T47D (cell line): ENCODE measurements at regions not wholly inside any gene's neighbourhood (a gene's known extent, or its start where the extent isn't known, plus 50 kb on each side); places are given as distances from the start of the nearest gene placed in this dataset.

Experiments used
- DNase-seq, 2 experiments: peaks; one replicate each; pipeline versions ENCODE4 v3.0.0 to v3.0.0-alpha.2; 2011 to 2012; ENCODE audit warnings: low read depth in 1 of 2, low spot score in 1 of 2
- JUND ChIP-seq: IDR thresholded peaks from 2 replicates; pipeline ENCODE4 v1.6.1; 2012; ENCODE audit warnings: low read depth
- in situ Hi-C: cut with HindIII; loops from 2 replicates; pipeline ENCODE4 v1.10.0; 2016; ENCODE audit warnings: low sequenced_read_pairs, low pct_unique_long_range_greater_than_20kb

DNA sequence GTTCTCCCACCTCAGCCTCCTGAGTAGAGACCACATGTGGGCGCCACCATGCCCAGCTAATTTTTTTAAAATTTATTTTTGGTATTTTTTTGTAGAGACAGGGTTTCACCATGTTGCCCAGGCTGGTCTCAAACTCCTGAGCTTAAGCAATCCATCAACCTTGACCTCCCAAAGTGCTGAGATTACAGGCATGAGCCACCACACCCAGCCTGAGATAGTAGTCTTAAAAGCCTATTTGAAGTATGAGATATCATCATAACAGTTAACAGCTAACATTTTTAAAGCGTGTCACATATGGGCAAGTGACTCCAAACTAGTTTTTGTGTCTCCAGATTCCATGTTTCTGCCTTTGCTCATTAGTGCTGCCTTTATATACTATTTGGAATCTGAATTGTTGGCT lies 74.6 kb upstream of the WSCD2 start:
- in situ Hi-C loops, result no loop called here
- no peak for TF ChIP-seq JUND
- no peak for DNase-seq

GRCh38 chr12:108055141-108055540 lies 73.9 kb upstream of the WSCD2 start:
- TF ChIP-seq JUND, result no peak
- no peak for DNase-seq
- in situ Hi-C loops, result no loop called here

GRCh38 chr12:108060067-108060466 lies 69.0 kb upstream of the WSCD2 start:
- in situ Hi-C loops, result no loop called here
- DNase-seq, result no peak
- TF ChIP-seq JUND, result no peak

DNA sequence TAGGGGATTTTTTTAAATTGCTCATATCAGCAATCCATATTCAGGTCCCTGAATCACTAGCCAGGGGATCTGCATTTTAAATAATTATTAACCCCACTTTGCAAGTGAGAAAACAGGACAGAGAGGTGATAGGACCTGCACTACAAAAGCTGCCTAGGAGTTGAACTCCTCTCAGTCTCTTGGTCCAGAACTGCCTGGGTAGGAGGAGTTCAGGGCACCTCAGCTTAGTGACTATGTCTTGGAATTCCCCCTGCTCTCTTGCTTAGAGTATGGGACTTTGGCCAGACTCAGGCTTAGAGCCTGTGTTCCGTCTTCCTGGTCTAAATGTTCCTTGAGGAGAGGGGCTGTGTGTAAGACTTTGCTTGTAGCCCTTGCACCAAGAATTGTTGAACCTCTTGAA lies 68.2 kb upstream of the WSCD2 start:
- TF ChIP-seq JUND, result no peak
- DNase-seq, result no peak
- in situ Hi-C loops, result no loop called here

DNA sequence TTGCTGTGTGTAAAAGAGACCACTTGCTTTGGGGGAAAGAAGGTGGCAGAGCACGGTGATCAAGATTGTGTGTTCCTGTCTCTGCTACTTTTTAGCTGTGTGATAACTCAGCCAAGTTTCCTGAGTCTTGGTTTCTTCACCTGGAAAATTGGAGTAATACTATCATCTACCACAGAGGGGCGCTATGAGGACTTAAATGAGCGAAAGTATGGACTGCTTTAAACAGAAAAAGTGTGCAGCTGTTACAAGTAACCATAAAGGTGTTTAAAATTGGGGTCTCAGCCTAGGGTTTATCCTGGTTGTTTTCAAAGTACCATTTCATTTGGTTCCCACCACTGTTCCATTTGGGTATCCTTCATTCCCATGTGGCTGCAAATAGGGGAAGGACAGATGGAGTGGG lies 65.9 kb upstream of the WSCD2 start:
- in situ Hi-C loops, result no loop called here

GRCh38 chr12:108065069-108065468 lies 64.0 kb upstream of the WSCD2 start:
- DNase-seq, result no peak
- in situ Hi-C loops, result no loop called here
- no peak for TF ChIP-seq JUND

More for the DNA sequence above, 65.9 kb upstream of the WSCD2 start:
- peak in 1 of 2 experiments; percentile 42 for DNase-seq
- no peak for TF ChIP-seq JUND

GRCh38 chr12:108066583-108067577 lies 62.2 kb upstream of the WSCD2 start:
- in situ Hi-C loops, result no loop called here
- TF ChIP-seq JUND, result no peak
- no peak for DNase-seq

DNA sequence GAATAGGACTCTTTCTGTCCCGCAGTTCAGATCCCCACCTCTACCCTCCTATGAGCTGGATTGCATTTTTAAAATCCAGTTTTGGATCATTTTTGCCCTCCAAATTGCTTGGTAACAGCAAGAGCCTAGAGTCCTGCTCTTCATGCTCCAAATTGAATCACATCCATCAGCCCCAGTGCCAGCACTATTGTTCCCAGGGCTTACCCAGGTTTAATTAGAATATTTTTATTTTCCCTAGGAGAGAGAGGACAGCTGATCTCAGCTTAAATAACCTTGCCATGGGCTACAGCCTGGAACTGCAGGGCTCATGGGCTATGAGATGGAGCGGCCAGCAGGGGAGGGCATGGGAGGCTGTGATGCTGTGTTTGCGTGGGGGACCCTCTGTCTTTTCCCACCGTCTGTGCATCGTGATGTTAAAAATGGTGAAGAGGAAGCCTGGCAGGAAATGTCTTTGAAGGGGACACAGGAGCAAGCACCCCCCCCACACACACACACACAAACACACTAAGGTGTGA lies 59.4 kb upstream of the WSCD2 start:
- in situ Hi-C loops, result no loop called here
- no peak for TF ChIP-seq JUND
- no peak for DNase-seq

DNA sequence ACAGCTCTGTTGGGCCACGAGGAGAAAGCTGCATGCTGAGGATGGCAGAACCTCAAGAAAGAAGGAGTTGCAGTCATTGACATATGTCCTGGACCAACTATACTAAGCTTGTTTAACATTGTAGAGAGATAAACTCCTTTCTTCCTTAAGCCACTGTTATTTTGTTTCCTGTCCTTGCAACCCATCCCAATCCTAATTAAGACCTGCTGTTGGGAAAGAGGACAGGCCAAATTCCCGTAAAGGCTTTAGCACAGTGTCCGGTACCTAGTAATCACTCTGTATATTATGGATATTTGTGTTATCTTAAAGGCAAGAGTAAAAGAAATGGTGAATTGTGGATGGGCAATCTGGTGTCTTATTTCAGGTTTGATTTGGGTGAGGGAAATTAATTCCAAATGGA lies 53.5 kb upstream of the WSCD2 start:
- TF ChIP-seq JUND, result no peak
- in situ Hi-C loops, result no loop called here
- no peak for DNase-seq

- TF ChIP-seq JUND, result no peak
- DNase-seq, result no peak
- in situ Hi-C loops, result no loop called here
Measured at GRCh38 chr12:108076556-108076955, 52.5 kb upstream of the WSCD2 start.

DNA sequence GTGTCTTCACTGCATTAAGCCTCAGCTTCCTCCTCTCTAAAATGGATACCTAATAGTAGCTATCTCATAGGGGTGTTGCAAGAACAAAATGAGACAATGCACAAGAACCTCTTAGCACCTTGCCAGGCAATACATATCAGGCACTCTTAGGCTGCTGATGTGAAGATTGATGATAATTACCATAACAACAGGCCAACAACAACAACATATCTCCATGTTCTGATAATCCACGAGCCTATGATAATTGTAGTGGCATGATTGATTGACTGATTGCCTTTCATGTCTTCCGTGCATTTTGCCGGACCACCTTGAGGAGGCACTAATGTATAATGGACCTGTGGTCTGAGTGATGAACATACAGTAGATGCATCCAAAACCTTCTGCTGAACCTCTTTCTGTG lies 50.7 kb upstream of the WSCD2 start:
- in situ Hi-C loops, result no loop called here
- TF ChIP-seq JUND, result no peak
- DNase-seq, result no peak
